ENCODE measurements at regions not wholly inside any gene's neighbourhood (a gene's known extent, or its start where the extent isn't known, plus 50 kb on each side); places are given as distances from the start of the nearest gene placed in this dataset.
"Not testable (repeated sequence)": the region's sequence is repeated elsewhere in the genome, so short reads cannot be mapped to it uniquely, and the experiment has no call there.

GRCh38 chr2:3899536-3900155 is 196.3 kb downstream of the DCDC2C start:
- H3K4me3 ChIP-seq (replicated peaks; ENCODE audit: low read depth, low read length): no peak overlapping the region
- TF ChIP-seq, protein P1, sequence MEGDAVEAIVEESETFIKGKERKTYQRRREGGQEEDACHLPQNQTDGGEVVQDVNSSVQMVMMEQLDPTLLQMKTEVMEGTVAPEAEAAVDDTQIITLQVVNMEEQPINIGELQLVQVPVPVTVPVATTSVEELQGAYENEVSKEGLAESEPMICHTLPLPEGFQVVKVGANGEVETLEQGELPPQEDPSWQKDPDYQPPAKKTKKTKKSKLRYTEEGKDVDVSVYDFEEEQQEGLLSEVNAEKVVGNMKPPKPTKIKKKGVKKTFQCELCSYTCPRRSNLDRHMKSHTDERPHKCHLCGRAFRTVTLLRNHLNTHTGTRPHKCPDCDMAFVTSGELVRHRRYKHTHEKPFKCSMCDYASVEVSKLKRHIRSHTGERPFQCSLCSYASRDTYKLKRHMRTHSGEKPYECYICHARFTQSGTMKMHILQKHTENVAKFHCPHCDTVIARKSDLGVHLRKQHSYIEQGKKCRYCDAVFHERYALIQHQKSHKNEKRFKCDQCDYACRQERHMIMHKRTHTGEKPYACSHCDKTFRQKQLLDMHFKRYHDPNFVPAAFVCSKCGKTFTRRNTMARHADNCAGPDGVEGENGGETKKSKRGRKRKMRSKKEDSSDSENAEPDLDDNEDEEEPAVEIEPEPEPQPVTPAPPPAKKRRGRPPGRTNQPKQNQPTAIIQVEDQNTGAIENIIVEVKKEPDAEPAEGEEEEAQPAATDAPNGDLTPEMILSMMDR (IDR thresholded peaks at IDR 0.05; ENCODE audit: low read length, missing control alignments): no peak
- no peak for DNase-seq (ENCODE audit: low read depth)

- TF ChIP-seq, protein P1 (IDR thresholded peaks at IDR 0.05; ENCODE audit: low read length, missing control alignments): no peak
- no peak for DNase-seq (ENCODE audit: low read depth)
- no peak overlapping the region for H3K4me3 ChIP-seq (replicated peaks; ENCODE audit: low read depth, low read length)
Observed at GRCh38 chr2:3902131-3902530, 198.8 kb downstream of the DCDC2C start.

GRCh38 chr2:3904061-3904460 is 200.7 kb downstream of the DCDC2C start:
- H3K4me3 ChIP-seq (replicated peaks; ENCODE audit: low read depth, low read length): no peak overlapping the region
- TF ChIP-seq, protein P1 (IDR thresholded peaks at IDR 0.05; ENCODE audit: low read length, missing control alignments): no peak
- no peak for DNase-seq (ENCODE audit: low read depth)

- not testable (repeated sequence) for DNase-seq (ENCODE audit: low read depth); H3K4me3 ChIP-seq (replicated peaks; ENCODE audit: low read depth, low read length)
Observed at GRCh38 chr2:3908498-3908897, 205.1 kb downstream of the DCDC2C start.

- TF ChIP-seq, protein P1 (IDR thresholded peaks at IDR 0.05; ENCODE audit: low read length, missing control alignments): no peak
- H3K4me3 ChIP-seq (replicated peaks; ENCODE audit: low read depth, low read length): no peak overlapping the region
- no peak for DNase-seq (ENCODE audit: low read depth)
Observed at GRCh38 chr2:3911882-3912455, 208.6 kb downstream of the DCDC2C start.

DNA sequence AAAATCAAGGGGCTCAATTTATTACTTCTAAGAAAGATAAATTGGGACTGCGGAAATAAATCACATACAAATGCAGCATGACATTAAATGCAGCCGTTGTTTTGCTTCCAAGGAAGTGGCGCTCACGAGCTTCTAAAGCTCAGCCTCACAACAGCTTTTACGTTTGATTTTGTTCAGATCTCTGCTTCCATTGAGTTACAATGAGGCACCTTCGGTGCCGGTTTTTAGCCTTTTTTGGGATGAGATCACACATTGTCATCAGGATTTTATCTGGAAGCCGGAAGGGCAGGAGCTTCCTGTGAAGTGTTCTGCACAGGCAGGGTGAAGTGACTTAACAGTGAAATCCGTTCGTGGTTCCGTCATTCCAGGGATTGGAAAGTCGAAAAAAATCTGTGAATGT is 209.8 kb downstream of the DCDC2C start:
- no peak overlapping the region for H3K4me3 ChIP-seq (replicated peaks; ENCODE audit: low read depth, low read length)
- TF ChIP-seq, protein P1 (IDR thresholded peaks at IDR 0.05; ENCODE audit: low read length, missing control alignments): no peak
- no peak for DNase-seq (ENCODE audit: low read depth)

GRCh38 chr2:3914241-3914640 is 210.9 kb downstream of the DCDC2C start:
- TF ChIP-seq, protein P1 (IDR thresholded peaks at IDR 0.05; ENCODE audit: low read length, missing control alignments): no peak
- DNase-seq (ENCODE audit: low read depth): no peak
- no peak overlapping the region for H3K4me3 ChIP-seq (replicated peaks; ENCODE audit: low read depth, low read length)

All from fibroblast of pulmonary artery (primary cell).